Erythroblast (primary cell): ENCODE measurements at regions not wholly inside any gene's neighbourhood (a gene's known extent, or its start where the extent isn't known, plus 50 kb on each side); places are given as distances from the start of the nearest gene placed in this dataset.

ENCODE experiments used
- GATA1 ChIP-seq: IDR thresholded peaks from 2 replicates; pipeline ENCODE4 v1.6.1; 2011; ENCODE audit warnings: low read depth, mild to moderate bottlenecking, control low read depth, low read length, moderate library complexity
- POLR2A ChIP-seq: IDR thresholded peaks from 2 replicates; pipeline ENCODE4 v1.6.1; 2011; ENCODE audit warnings: mild to moderate bottlenecking, low read length

DNA sequence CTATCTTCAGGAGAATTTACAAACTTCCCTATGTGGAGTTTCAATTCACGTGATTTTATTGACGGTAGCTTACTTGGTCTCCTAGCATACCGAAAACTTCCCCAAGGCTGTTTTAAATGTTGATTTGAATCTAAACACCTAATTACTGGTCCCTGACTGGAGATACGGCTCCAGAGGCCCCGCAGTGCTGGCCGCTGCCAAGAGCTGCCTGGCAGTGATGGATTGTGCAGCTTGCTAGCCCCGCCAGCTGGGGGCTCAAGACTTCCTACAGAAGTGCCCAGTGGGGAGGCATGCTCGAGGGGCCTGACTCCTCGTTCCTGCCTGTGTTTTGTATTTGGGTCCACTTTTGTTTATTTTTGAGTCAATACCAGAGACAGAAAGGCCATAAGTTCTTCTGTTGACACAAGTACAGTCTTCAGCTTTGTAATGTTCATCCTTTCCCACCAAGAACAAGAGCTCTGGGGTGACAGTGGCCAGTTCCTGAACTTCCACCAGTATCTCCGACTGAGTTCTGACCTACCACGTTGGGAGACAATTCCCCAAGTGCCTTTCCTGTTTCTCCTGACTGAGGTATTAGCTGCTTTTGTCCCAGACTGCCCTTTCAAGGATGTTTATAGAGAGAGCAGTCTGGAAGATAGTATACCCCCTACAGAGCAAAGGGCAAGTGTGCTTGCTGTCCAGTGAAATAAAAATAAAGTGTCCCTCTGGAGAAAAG, 80.7 kb upstream of the CXCL12 start:
- TF ChIP-seq POLR2A, result no peak
- TF ChIP-seq GATA1, result no peak
